ENCODE measurements at regions not wholly inside any gene's neighbourhood (a gene's known extent, or its start where the extent isn't known, plus 50 kb on each side); places are given as distances from the start of the nearest gene placed in this dataset.
"Not testable (repeated sequence)": the region's sequence is repeated elsewhere in the genome, so short reads cannot be mapped to it uniquely, and the experiment has no call there.

DNA sequence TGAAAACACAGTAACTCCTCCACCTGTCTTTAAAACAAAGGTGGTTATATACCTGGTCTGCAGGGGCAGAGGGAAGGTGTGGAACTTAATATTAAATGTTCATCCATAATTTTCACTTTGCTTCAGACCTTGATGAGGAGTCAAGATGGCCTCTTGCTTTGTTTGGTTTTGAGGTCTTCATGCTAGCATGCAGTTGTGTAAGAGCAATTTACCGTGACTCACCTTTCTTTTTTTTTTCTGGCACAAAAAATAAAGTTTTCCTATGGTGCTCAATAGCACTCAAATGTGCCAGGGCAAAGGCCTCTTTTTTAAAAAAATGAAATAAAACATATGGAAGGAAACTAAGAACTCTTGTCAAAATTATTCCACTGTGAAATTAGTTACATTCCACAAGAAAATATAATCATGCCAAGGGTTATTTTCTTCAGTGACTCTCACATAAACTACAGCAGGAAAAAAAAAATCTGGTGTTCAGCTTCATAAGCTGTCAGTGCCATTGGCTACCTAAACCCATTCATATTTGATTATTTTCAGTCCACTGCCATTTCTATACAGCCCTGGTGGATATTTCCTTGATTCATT, 128.2 kb downstream of the SLC7A11 start:
- no peak overlapping the region for H3K27ac ChIP-seq
- DNase-seq (ENCODE audit: low spot score): no peak
- H3K9me3 ChIP-seq: no peaks in the 10 kb centered on the region
- peaks cover 0 to 5% of the 10 kb centered on the region in 2 donors for H3K4me1 ChIP-seq
- H3K27me3 ChIP-seq: no peaks in the 10 kb centered on the region
- no peak for TF ChIP-seq CTCF (IDR thresholded peaks at IDR 0.05)
- H3K36me3 ChIP-seq: no peaks in the 10 kb centered on the region
- H3K4me3 ChIP-seq: no peak overlapping the region

DNA sequence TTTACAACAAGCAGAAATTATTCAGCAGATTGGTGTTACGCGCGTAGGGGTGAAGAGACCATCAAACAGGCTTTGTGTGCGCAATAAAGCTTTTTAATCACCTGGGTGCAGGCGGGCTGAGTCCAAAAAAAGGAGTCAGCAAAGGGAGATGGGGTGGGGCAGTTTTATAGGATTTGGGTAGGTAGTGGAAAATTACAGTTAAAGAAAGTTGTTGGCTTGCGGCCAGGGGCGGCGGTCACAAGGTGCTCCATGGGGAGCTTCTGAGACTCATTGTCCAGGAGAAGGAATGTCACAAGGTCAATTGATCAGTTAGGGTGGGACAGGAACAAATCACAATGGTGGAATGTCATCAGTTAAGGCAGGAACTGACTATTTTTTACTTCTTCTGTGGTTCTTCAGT, 129.3 kb downstream of the SLC7A11 start:
- not testable (repeated sequence) for H3K9me3 ChIP-seq; DNase-seq (ENCODE audit: low spot score)

GRCh38 chr4:138112389-138112788, 129.8 kb downstream of the SLC7A11 start:
- DNase-seq (ENCODE audit: low spot score): no peak
- Histone ChIP-seq H3K27me3 (no peaks in the 10 kb centered on the region), H3K36me3 (no peaks in the 10 kb centered on the region), H3K4me3 (no peak overlapping the region), H3K27ac (no peak overlapping the region), H3K9me3 (no peaks in the 10 kb centered on the region), H3K4me1 (peaks cover 0 to 5% of the 10 kb centered on the region in 2 donors)
- TF ChIP-seq CTCF (IDR thresholded peaks at IDR 0.05): no peak

More for the DNA sequence above, 129.3 kb downstream of the SLC7A11 start:
- H3K27ac ChIP-seq, H3K36me3 ChIP-seq, H3K4me1 ChIP-seq, H3K27me3 ChIP-seq, H3K4me3 ChIP-seq: not testable (repeated sequence)

- no peak overlapping the region for H3K4me3 ChIP-seq
- H3K4me1 ChIP-seq: peaks cover 0 to 5% of the 10 kb centered on the region in 2 donors
- H3K27me3 ChIP-seq: no peaks in the 10 kb centered on the region
- no peaks in the 10 kb centered on the region for H3K9me3 ChIP-seq
- no peak for DNase-seq (ENCODE audit: low spot score)
- no peak for TF ChIP-seq CTCF (IDR thresholded peaks at IDR 0.05)
- no peak overlapping the region for H3K27ac ChIP-seq
- no peaks in the 10 kb centered on the region for H3K36me3 ChIP-seq
These were observed 130.6 kb downstream of the SLC7A11 start for GRCh38 chr4:138111462-138112000.

GRCh38 chr4:138110815-138111214, 131.3 kb downstream of the SLC7A11 start:
- no peak for DNase-seq (ENCODE audit: low spot score)
- H3K27ac ChIP-seq: no peak overlapping the region
- no peaks in the 10 kb centered on the region for H3K27me3 ChIP-seq
- peaks cover 0 to 5% of the 10 kb centered on the region in 2 donors for H3K4me1 ChIP-seq
- H3K4me3 ChIP-seq: no peak overlapping the region
- no peaks in the 10 kb centered on the region for H3K9me3 ChIP-seq
- H3K36me3 ChIP-seq: no peaks in the 10 kb centered on the region
- no peak for TF ChIP-seq CTCF (IDR thresholded peaks at IDR 0.05)

GRCh38 chr4:138107023-138107422, 135.1 kb downstream of the SLC7A11 start:
- Histone ChIP-seq H3K27me3 (no peaks in the 10 kb centered on the region), H3K27ac (no peak overlapping the region), H3K36me3 (no peaks in the 10 kb centered on the region), H3K9me3 (no peaks in the 10 kb centered on the region), H3K4me3 (no peak overlapping the region), H3K4me1 (no peaks in the 10 kb centered on the region)
- TF ChIP-seq CTCF (IDR thresholded peaks at IDR 0.05): no peak
- DNase-seq (ENCODE audit: low spot score): no peak
